GM12878 (cell line): ENCODE measurements at regions not wholly inside any gene's neighbourhood (a gene's known extent, or its start where the extent isn't known, plus 50 kb on each side); places are given as distances from the start of the nearest gene placed in this dataset.

Experiments used
- BHLHE40 ChIP-seq, 2 experiments: fragments of 450-650 bp in 1 of 2; IDR thresholded peaks; 2 replicates each; pipeline ENCODE4 v1.6.1; 2011 to 2017; ENCODE audit warnings: low read depth in 2 of 2, borderline replicate concordance in 1 of 2, improper control_type of control experiment in 1 of 2, low read length in 1 of 2, mild to moderate bottlenecking in 1 of 2
- BMI1 ChIP-seq: fragments of 450-650 bp; IDR thresholded peaks from 2 replicates; pipeline ENCODE4 v1.6.1; 2016; ENCODE audit warnings: mild to moderate bottlenecking, moderate library complexity, borderline replicate concordance
- CBFB ChIP-seq: IDR thresholded peaks from 2 replicates; pipeline ENCODE4 v1.6.1; 2016; ENCODE audit warnings: antibody characterized with exemption, low read depth
- CHD1 ChIP-seq: IDR thresholded peaks from 2 replicates; pipeline ENCODE4 v1.6.1; 2012; ENCODE audit warnings: low read depth, low read length, improper control_type of control experiment
- DPF2 ChIP-seq: fragments of 450-650 bp; IDR thresholded peaks from 2 replicates; pipeline ENCODE4 v1.6.1; 2017; ENCODE audit warnings: mild to moderate bottlenecking
- EED ChIP-seq: sonication (generic); IDR thresholded peaks from 2 replicates; pipeline ENCODE4 v1.6.1; 2016; ENCODE audit warnings: antibody characterized with exemption, low read depth
- FOS ChIP-seq: IDR thresholded peaks from 3 replicates; pipeline ENCODE4 v1.6.1; 2011; ENCODE audit warnings: borderline replicate concordance; ENCODE audit not compliant: insufficient read length; ENCODE audit errors: extremely low read depth
- GATAD2B ChIP-seq: fragments of 450-650 bp; conservative IDR thresholded peaks from 2 replicates; pipeline ENCODE4 v1.6.1; 2017; ENCODE audit warnings: low read depth, mild to moderate bottlenecking, moderate library complexity
- HDAC2 ChIP-seq: fragments of 200-600 bp; sonication (generic); IDR thresholded peaks from 2 replicates; pipeline ENCODE4 v1.6.1; 2017
- IKZF2 ChIP-seq, 2 experiments: fragments of 450-650 bp; IDR thresholded peaks; 2 replicates each; pipeline ENCODE4 v1.6.1; 2017; ENCODE audit warnings: mild to moderate bottlenecking in 2 of 2, moderate library complexity in 2 of 2
- JUNB ChIP-seq: IDR thresholded peaks from 2 replicates; pipeline ENCODE4 v1.6.1; 2016; ENCODE audit warnings: antibody characterized with exemption, mild to moderate bottlenecking
- MLLT1 ChIP-seq: fragments of 450-650 bp; IDR thresholded peaks from 2 replicates; pipeline ENCODE4 v1.6.1; 2016; ENCODE audit warnings: mild to moderate bottlenecking
- NFIC ChIP-seq: IDR thresholded peaks from 2 replicates; pipeline ENCODE4 v1.6.1; 2012; ENCODE audit warnings: low read depth, mild to moderate bottlenecking, inconsistent platforms, low read length, moderate library complexity
- NFYB ChIP-seq: IDR thresholded peaks from 2 replicates; pipeline ENCODE4 v1.6.1; 2011; ENCODE audit warnings: low read depth, mild to moderate bottlenecking, low read length, improper control_type of control experiment, moderate library complexity; ENCODE audit not compliant: insufficient read depth
- NKRF ChIP-seq: fragments of 450-650 bp; conservative IDR thresholded peaks from 2 replicates; pipeline ENCODE4 v1.6.1; 2017; ENCODE audit warnings: mild to moderate bottlenecking, moderate library complexity
- NR2F1 ChIP-seq: fragments of 450-650 bp; conservative IDR thresholded peaks from 2 replicates; pipeline ENCODE4 v1.6.1; 2017; ENCODE audit warnings: mild to moderate bottlenecking
- PAX5 ChIP-seq: IDR thresholded peaks from 2 replicates; pipeline ENCODE4 v1.6.1; 2011; ENCODE audit warnings: low read depth, low read length, borderline replicate concordance
- POU2F2 ChIP-seq: IDR thresholded peaks from 3 replicates; pipeline ENCODE4 v1.6.1; 2011; ENCODE audit warnings: low read depth, mild to moderate bottlenecking, low read length, borderline replicate concordance
- RCOR1 ChIP-seq: conservative IDR thresholded peaks from 2 replicates; pipeline ENCODE4 v1.6.1; 2012; ENCODE audit warnings: low read depth, low read length, improper control_type of control experiment
- RELB ChIP-seq: fragments of 450-650 bp; IDR thresholded peaks from 2 replicates; pipeline ENCODE4 v1.6.1; 2017; ENCODE audit warnings: low read depth, mild to moderate bottlenecking, moderate library complexity
- SIX5 ChIP-seq: IDR thresholded peaks from 2 replicates; pipeline ENCODE4 v1.6.1; 2011; ENCODE audit warnings: mild to moderate bottlenecking, low read depth, low read length, moderate library complexity; ENCODE audit not compliant: severe bottlenecking
- SKIL ChIP-seq: fragments of 450-650 bp; IDR thresholded peaks from 2 replicates; pipeline ENCODE4 v1.6.1; 2017; ENCODE audit warnings: mild to moderate bottlenecking, low read depth, inconsistent platforms; ENCODE audit not compliant: poor library complexity, severe bottlenecking
- SRF ChIP-seq, 2 experiments: IDR thresholded peaks; 2 replicates each; pipeline ENCODE4 v1.6.1; 2011; ENCODE audit warnings: low read depth in 2 of 2, low read length in 2 of 2, mild to moderate bottlenecking in 1 of 2, moderate library complexity in 1 of 2
- TAF1 ChIP-seq: IDR thresholded peaks from 2 replicates; pipeline ENCODE4 v1.6.1; 2011; ENCODE audit warnings: mild to moderate bottlenecking, low read depth, low read length, borderline replicate concordance
- TBL1XR1 ChIP-seq: IDR thresholded peaks from 2 replicates; pipeline ENCODE4 v1.6.1; 2012; ENCODE audit warnings: low read depth, low read length, improper control_type of control experiment
- ZNF217 ChIP-seq: fragments of 450-650 bp; IDR thresholded peaks from 2 replicates; pipeline ENCODE4 v1.6.1; 2017; ENCODE audit warnings: antibody characterized with exemption, mild to moderate bottlenecking

GRCh38 chr6:149235130-149235561 lies 82.4 kb upstream of the TAB2 start (continued):
- TF ChIP-seq SKIL (no peak), NKRF (no peak), MLLT1 (peak; percentile 59; the same call in 1 of the 2 replicates), EED (peak; percentile 68), NFYB (peak; percentile 34; the same call in 1 of the 2 replicates), RELB (peak; percentile 84), BHLHE40 (IDR thresholded peaks at IDR 0.05; ENCODE audit: borderline replicate concordance in 1 of 2, low read depth in 2 of 2, low read length in 1 of 2) (peak; percentile 50 to 55; a peak in 2 of 4 replicates), IKZF2 (IDR thresholded peaks at IDR 0.05) (peak; percentile 92 to 94), SRF (IDR thresholded peaks at IDR 0.05; ENCODE audit: low read depth in 2 of 2, low read length in 2 of 2) (peak; percentile 6 to 39; a peak in 1 of 4 replicates), NR2F1 (no peak), CBFB (peak; percentile 53; the same call in 1 of the 2 replicates), RCOR1 (no peak), FOS (no peak), JUNB (0 out of 2 replicates have a peak, but pooled peaks have one; percentile 22), POU2F2 (0 out of 3 replicates have a peak, but pooled peaks have one; percentile 33), PAX5 (0 out of 2 replicates have a peak, but pooled peaks have one; percentile 7), TAF1 (peak; percentile 15; the same call in 1 of the 2 replicates), HDAC2 (no peak), DPF2 (peak; percentile 94), GATAD2B (peak; percentile 46; the same call in 1 of the 2 replicates), CHD1 (no peak), ZNF217 (peak; percentile 68; the same call in 1 of the 2 replicates), NFIC (peak; percentile 85), TBL1XR1 (0 out of 2 replicates have a peak, but pooled peaks have one; percentile 21), SIX5 (no peak), BMI1 (peak; percentile 63; the same call in 1 of the 2 replicates)
